Suprapubic skin (tissue), 3 donors: ENCODE measurements at regions not wholly inside any gene's neighbourhood (a gene's known extent, or its start where the extent isn't known, plus 50 kb on each side); places are given as distances from the start of the nearest gene placed in this dataset.

Experiments used
- CTCF ChIP-seq, 2 donors: fragments of 200-600 bp in 1 of 2; fragments of 450-650 bp in 1 of 2; sonication (generic) in 1 of 2; IDR thresholded peaks; one replicate each; pipeline ENCODE4 v1.5.1; 2016 to 2019; ENCODE audit warnings: antibody characterized with exemption in 2 of 2, mild to moderate bottlenecking in 1 of 2, moderate library complexity in 1 of 2
- POLR2AphosphoS5 ChIP-seq, 3 donors: sonication (generic); formaldehyde crosslinking; IDR thresholded peaks; one replicate each; pipeline ENCODE4 v1.6.1; 2017; ENCODE audit warnings: antibody characterized with exemption in 3 of 3

- no peak for TF ChIP-seq POLR2AphosphoS5 (IDR thresholded peaks at IDR 0.05)
- TF ChIP-seq CTCF (IDR thresholded peaks at IDR 0.05), result no peak
Observed at GRCh38 chr12:28996688-28997087, 152.4 kb upstream of the FAR2 start.
